WI38 (cell line): ENCODE measurements at regions not wholly inside any gene's neighbourhood (a gene's known extent, or its start where the extent isn't known, plus 50 kb on each side); places are given as distances from the start of the nearest gene placed in this dataset.

Experiments
- H3K4me3 ChIP-seq: 2 replicates; pipeline ENCODE4 v1.5.1; 2011; ENCODE audit warnings: low read depth, mild to moderate bottlenecking, control low read depth, low read length
- TF ChIP-seq, protein P1 (sequence below): IDR thresholded peaks from 2 replicates; pipeline ENCODE4 v1.5.1; 2012; ENCODE audit warnings: low read depth, mild to moderate bottlenecking, control low read depth, low read length

DNA sequence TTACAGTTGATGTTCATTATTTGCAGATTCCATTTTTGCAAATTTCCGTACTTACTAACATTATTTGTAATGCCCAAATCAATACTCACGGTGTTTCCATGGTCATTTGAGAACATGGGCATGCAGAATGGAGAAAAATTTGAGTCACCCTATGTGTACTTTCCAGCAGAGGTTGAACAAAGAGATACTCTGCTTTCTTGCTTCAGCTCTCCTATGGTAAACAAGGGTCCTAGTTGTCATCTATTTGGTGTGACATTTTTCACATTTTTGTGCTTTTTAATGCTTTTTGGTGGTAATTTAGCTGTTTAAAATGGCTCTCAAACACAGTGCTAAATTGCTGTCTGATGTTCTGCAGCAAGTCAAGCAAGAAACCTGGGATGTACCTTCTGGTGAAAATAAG is 444.4 kb upstream of the CELF4 start:
- no peak overlapping the region for H3K4me3 ChIP-seq
- TF ChIP-seq, protein P1, sequence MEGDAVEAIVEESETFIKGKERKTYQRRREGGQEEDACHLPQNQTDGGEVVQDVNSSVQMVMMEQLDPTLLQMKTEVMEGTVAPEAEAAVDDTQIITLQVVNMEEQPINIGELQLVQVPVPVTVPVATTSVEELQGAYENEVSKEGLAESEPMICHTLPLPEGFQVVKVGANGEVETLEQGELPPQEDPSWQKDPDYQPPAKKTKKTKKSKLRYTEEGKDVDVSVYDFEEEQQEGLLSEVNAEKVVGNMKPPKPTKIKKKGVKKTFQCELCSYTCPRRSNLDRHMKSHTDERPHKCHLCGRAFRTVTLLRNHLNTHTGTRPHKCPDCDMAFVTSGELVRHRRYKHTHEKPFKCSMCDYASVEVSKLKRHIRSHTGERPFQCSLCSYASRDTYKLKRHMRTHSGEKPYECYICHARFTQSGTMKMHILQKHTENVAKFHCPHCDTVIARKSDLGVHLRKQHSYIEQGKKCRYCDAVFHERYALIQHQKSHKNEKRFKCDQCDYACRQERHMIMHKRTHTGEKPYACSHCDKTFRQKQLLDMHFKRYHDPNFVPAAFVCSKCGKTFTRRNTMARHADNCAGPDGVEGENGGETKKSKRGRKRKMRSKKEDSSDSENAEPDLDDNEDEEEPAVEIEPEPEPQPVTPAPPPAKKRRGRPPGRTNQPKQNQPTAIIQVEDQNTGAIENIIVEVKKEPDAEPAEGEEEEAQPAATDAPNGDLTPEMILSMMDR, result no peak

DNA sequence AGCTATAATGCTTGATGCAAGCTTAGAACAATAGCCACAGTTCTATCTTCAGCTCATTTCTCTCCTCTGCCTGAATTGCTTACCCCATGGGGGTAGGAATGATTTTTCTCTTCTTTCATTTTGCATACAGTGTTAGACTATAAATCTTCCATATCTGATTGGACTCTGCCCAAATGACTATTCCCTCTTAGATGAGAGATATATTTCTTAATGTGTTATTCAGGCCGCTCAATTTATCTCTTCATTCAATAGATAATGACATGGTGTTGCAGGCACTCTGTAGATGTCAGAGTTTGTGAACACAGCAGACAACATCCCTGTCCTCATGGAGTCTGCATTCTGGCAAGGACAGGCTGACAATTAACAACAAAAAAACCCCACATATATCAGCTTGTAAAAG is 443.7 kb upstream of the CELF4 start:
- TF ChIP-seq, protein P1, result no peak
- H3K4me3 ChIP-seq, result no peak overlapping the region

DNA sequence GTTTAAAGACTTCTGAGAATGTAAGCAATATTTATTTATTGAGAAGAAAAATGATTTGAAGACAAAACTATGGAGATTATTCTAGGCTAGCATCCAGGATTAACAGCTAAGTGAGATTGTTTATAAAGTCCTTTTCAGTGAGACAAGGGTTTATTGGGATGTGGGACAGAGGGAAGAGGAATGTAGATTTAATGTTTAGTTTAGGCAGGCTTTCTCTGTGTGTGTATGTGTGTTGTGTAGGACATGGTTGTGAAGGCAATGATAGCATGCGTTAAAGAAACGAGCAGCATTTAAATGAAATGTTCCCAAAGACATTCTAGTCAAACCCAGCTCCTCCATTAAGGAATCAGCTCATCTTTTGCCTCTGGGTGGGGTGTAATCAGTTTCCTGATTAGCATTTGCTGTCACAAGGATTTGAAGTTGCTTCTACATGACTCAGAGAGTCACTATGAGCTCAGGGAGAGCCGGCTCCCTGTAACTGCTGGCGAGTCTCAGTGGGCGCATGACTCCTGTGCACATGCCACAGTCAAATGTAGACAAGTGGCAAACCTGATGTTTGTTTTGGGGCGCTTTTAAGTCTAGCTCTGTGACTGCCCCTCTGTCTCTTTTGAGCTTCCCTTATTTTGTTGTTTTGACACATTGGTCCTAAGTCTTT is 442.2 kb upstream of the CELF4 start:
- H3K4me3 ChIP-seq, result no peak overlapping the region
- TF ChIP-seq, protein P1, result no peak

DNA sequence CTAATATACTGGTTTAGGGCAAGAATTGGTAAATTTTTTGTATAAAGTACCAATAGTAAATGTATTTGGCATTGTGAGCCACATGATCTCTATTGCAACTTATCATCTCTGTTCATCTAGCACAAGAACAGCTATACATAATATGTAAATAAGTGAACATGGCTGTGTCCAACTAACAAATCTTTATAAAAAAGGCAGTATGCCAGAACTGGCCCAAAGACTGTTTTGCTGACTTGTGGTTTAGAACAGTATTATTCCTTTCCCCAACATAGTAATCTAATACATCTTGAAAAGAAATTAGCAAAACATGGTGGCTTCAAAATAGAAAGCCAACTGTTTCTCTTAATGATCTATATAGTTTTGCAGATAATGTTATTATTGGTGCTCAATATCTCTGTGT is 441.4 kb upstream of the CELF4 start:
- TF ChIP-seq, protein P1, result no peak
- H3K4me3 ChIP-seq, result no peak overlapping the region

DNA sequence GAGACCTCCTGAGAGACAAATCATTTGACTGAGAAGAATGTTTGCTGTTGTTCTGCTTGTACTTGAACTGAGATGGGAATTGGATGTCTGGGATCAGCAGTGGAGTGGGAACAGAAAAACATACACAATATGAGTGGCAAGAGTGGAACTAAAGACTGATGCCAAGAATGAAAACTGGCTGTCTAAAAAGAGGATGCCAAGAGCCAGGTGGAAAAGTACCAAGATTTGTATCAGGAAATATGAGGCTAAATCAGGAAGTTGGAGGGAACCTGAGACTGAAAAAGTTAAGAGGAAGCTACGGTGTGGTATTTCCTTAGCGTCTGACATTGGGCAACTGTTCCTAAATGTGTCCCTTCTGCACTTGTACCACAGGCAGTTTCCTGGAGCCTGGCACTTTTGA is 440.9 kb upstream of the CELF4 start:
- H3K4me3 ChIP-seq, result no peak overlapping the region
- TF ChIP-seq, protein P1, result no peak

DNA sequence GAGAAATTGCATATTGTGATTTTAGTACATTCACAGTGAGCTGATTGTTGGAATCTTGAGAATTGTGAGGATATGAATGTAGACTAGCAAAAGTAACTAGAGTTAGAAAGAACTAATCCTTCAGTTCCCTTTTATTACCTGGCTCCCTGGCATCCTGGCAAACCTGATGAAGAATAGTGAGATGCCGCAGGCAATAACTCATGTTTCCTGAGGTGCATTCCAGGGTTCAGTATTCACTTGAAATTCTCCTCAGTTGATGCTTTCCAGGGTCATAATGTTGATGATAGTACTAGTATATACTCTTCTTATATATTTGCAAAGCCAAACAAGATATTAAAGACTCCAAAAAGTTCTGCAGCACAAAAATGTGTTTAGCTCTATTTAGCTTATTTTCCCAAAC is 432.1 kb upstream of the CELF4 start:
- TF ChIP-seq, protein P1, result no peak
- no peak overlapping the region for H3K4me3 ChIP-seq

DNA sequence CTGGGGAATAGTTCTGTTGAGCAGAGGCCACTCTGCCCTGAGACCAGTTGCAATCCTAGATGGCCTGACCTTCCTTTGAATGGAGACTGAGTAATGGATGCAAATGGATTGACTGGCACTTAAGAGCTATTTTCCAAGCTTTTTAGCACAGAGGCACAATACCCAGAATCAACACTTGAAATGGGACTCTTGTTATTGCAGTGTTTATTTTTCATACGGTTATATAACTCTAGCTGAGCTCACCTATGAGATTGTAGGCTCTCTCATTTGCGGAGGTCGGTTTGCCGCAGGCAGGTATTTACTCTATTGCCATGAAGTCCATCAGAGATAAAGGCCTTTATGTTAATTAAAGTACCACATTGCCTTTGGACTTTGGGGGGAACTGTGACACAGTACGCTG is 422.3 kb upstream of the CELF4 start:
- no peak overlapping the region for H3K4me3 ChIP-seq
- TF ChIP-seq, protein P1, result no peak
